ENCODE measurements at regions not wholly inside any gene's neighbourhood (a gene's known extent, or its start where the extent isn't known, plus 50 kb on each side); places are given as distances from the start of the nearest gene placed in this dataset.

DNA sequence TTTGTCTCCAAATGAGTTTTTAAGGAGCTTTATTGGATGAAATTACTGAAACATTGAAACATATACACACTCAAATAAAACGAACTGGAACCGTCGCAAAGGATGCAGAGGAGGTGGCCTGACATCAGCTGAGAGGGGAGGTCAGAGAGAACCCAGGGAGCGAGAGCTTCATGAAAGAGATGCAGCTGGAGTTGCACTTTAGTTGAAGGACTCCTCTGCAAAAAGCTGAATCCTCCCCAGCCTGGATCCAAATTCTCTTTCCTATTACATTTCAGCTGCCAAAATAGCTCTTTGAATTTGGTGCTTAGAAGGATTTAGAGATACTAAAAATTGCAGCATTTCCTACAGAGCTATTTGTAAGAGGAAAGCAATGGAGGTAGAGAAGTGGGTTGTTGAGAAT is 140.0 kb upstream of the DPP6 start (continued):
- TF ChIP-seq, protein P1, sequence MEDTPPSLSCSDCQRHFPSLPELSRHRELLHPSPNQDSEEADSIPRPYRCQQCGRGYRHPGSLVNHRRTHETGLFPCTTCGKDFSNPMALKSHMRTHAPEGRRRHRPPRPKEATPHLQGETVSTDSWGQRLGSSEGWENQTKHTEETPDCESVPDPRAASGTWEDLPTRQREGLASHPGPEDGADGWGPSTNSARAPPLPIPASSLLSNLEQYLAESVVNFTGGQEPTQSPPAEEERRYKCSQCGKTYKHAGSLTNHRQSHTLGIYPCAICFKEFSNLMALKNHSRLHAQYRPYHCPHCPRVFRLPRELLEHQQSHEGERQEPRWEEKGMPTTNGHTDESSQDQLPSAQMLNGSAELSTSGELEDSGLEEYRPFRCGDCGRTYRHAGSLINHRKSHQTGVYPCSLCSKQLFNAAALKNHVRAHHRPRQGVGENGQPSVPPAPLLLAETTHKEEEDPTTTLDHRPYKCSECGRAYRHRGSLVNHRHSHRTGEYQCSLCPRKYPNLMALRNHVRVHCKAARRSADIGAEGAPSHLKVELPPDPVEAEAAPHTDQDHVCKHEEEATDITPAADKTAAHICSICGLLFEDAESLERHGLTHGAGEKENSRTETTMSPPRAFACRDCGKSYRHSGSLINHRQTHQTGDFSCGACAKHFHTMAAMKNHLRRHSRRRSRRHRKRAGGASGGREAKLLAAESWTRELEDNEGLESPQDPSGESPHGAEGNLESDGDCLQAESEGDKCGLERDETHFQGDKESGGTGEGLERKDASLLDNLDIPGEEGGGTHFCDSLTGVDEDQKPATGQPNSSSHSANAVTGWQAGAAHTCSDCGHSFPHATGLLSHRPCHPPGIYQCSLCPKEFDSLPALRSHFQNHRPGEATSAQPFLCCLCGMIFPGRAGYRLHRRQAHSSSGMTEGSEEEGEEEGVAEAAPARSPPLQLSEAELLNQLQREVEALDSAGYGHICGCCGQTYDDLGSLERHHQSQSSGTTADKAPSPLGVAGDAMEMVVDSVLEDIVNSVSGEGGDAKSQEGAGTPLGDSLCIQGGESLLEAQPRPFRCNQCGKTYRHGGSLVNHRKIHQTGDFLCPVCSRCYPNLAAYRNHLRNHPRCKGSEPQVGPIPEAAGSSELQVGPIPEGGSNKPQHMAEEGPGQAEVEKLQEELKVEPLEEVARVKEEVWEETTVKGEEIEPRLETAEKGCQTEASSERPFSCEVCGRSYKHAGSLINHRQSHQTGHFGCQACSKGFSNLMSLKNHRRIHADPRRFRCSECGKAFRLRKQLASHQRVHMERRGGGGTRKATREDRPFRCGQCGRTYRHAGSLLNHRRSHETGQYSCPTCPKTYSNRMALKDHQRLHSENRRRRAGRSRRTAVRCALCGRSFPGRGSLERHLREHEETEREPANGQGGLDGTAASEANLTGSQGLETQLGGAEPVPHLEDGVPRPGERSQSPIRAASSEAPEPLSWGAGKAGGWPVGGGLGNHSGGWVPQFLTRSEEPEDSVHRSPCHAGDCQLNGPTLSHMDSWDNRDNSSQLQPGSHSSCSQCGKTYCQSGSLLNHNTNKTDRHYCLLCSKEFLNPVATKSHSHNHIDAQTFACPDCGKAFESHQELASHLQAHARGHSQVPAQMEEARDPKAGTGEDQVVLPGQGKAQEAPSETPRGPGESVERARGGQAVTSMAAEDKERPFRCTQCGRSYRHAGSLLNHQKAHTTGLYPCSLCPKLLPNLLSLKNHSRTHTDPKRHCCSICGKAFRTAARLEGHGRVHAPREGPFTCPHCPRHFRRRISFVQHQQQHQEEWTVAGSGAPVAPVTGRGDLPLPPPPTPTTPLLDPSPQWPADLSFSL (CRISPR knock-in tag; IDR thresholded peaks at IDR 0.05): no peak
- no peak for TF ChIP-seq ZNF7 (CRISPR knock-in tag; IDR thresholded peaks at IDR 0.05)
- no peak for TF ChIP-seq FOXA3 (CRISPR knock-in tag; IDR thresholded peaks at IDR 0.05)
- TF ChIP-seq TCF12 (IDR thresholded peaks at IDR 0.05): no peak
- no peak for TF ChIP-seq TCF12 (CRISPR knock-in tag; IDR thresholded peaks at IDR 0.05)
- TF ChIP-seq ZUFSP (CRISPR knock-in tag; IDR thresholded peaks at IDR 0.05; ENCODE audit: borderline replicate concordance): no peak

GRCh38 chr7:153920126-153920525 is 132.1 kb upstream of the DPP6 start:
- no peak overlapping the region for H3K9ac ChIP-seq (ENCODE audit: insufficient read depth, low read depth, low read length)
- no peak for DNase-seq (ENCODE audit: low spot score)
- BruUV-seq (replicated peaks): no TSS peak
- H3K4me3 ChIP-seq (replicated peaks in 1 of 3; ENCODE audit: insufficient read depth in 1 of 3, low read depth in 2 of 3, low read length in 3 of 3): no peak overlapping the region
- in situ Hi-C loops (cut with HindIII; ENCODE audit: extremely low pct_ligation_motif_present, low pct_unique_long_range_greater_than_20kb) (no loop called here), intact Hi-C loops (cut with micrococcal nuclease; ENCODE audit: unreplicated experiment) (no loop called here)
- H4K20me1 ChIP-seq (ENCODE audit: insufficient read depth, low read length): no peaks in the 10 kb centered on the region
- H3K36me3 ChIP-seq (replicated peaks in 1 of 2; ENCODE audit: control insufficient read depth in 1 of 2, insufficient read depth in 2 of 2, low read length in 2 of 2): no peaks in the 10 kb centered on the region
- H3K79me2 ChIP-seq (ENCODE audit: insufficient read depth, low read length): no peaks in the 10 kb centered on the region
- H3K27me3 ChIP-seq (ENCODE audit: control insufficient read depth in 1 of 2, insufficient read depth in 2 of 2, low read length in 2 of 2): no peaks in the 10 kb centered on the region
- POLR2A ChIA-PET: no interaction called here
- ATAC-seq: no peak
- H3K27ac ChIP-seq (ENCODE audit: extremely low read length, insufficient read depth, low read length): no peak overlapping the region
- no peaks in the 10 kb centered on the region for H3K4me1 ChIP-seq (ENCODE audit: insufficient read depth, low read length)
- CTCF ChIA-PET (ENCODE audit: low intra/inter-chr PET ratio, low total read pairs): no interaction called here
- H3K4me2 ChIP-seq (ENCODE audit: low read depth, low read length): no peak overlapping the region
- no peaks in the 10 kb centered on the region for H3K9me3 ChIP-seq (ENCODE audit: low read length)
- 9% methylated on average over 5 of the region's 5 CpGs for WGBS (ENCODE audit: low lambda C conversion rate)
- no peak for FAIRE-seq
- H2AFZ ChIP-seq (ENCODE audit: low read length): no peak overlapping the region
- TF ChIP-seq SP4 (CRISPR knock-in tag; IDR thresholded peaks at IDR 0.05) (no peak), HIVEP1 (CRISPR knock-in tag; IDR thresholded peaks at IDR 0.05) (no peak), SMARCE1 (IDR thresholded peaks at IDR 0.05; ENCODE audit: borderline replicate concordance) (no peak), ZSCAN30 (CRISPR knock-in tag; IDR thresholded peaks at IDR 0.05) (no peak), XBP1 (CRISPR knock-in tag; IDR thresholded peaks at IDR 0.05) (no peak), JARID2 (CRISPR knock-in tag; IDR thresholded peaks at IDR 0.05; ENCODE audit: insufficient replicate concordance) (no peak), PHF5A (CRISPR knock-in tag; IDR thresholded peaks at IDR 0.05; ENCODE audit: low read depth, unreplicated experiment) (no peak), KLF15 (CRISPR knock-in tag; IDR thresholded peaks at IDR 0.05; ENCODE audit: borderline replicate concordance) (no peak), KMT2A (CRISPR knock-in tag; IDR thresholded peaks at IDR 0.05) (no peak), ZBTB3 (CRISPR knock-in tag; IDR thresholded peaks at IDR 0.05; ENCODE audit: borderline replicate concordance, low read depth) (no peak), ZNF460 (CRISPR knock-in tag; IDR thresholded peaks at IDR 0.05; ENCODE audit: borderline replicate concordance) (no peak), YY1 (IDR thresholded peaks at IDR 0.05; ENCODE audit: insufficient read depth, insufficient replicate concordance, low read depth, low read length) (no peak), SAP130 (CRISPR knock-in tag; IDR thresholded peaks at IDR 0.05; ENCODE audit: low read depth) (no peak)
